Neural progenitor cell (in vitro differentiated cells): ENCODE measurements at regions not wholly inside any gene's neighbourhood (a gene's known extent, or its start where the extent isn't known, plus 50 kb on each side); places are given as distances from the start of the nearest gene placed in this dataset.
"Not testable (repeated sequence)": the region's sequence is repeated elsewhere in the genome, so short reads cannot be mapped to it uniquely, and the experiment has no call there.

Experiments used
- CTCF ChIP-seq: fragments of 200-600 bp; sonication (generic); IDR thresholded peaks from 2 replicates; pipeline ENCODE4 v1.5.1; 2017; ENCODE audit warnings: antibody characterized with exemption, mild to moderate bottlenecking
- EZH2 ChIP-seq: fragments of 200-600 bp; sonication (generic); IDR thresholded peaks from 2 replicates; pipeline ENCODE4 v1.6.1; 2017; ENCODE audit warnings: antibody characterized with exemption, mild to moderate bottlenecking, moderate library complexity

- not testable (repeated sequence) for TF ChIP-seq CTCF, EZH2
These were observed 353.2 kb upstream of the EDA2R start for GRCh38 chrX:66992077-66992476.
